ENCODE measurements at regions not wholly inside any gene's neighbourhood (a gene's known extent, or its start where the extent isn't known, plus 50 kb on each side); places are given as distances from the start of the nearest gene placed in this dataset.

DNA sequence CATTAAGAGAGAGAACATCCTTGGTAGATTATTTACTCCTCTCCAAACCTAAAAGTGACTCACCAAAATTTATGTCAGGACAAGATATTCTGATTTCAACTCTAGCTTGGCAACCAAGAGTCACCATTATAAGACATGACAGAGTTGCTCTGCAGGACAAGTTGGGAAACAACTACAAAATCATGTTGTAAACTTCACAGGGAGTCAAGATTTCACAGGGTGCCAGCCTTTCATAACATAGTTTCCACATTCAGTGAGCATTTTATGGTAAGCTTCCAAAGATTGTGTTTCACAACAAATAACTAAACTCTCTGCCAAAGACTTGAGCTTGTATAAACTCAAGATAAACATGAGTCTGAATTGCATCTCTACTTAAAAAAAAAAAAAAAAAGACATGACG lies 121.0 kb upstream of the DIAPH2 start:
- no peaks in the 10 kb centered on the region for H3K27me3 ChIP-seq
- H3K4me3 ChIP-seq: no peak overlapping the region
- no peaks in the 10 kb centered on the region for H3K9me3 ChIP-seq
- 46% methylated on average over 1 of the region's 1 CpG for WGBS (ENCODE audit: insufficient coverage, low coverage, low lambda C conversion rate, missing lambda C conversion rate)
- no peak overlapping the region for H3K27ac ChIP-seq
- no peaks in the 10 kb centered on the region for H3K36me3 ChIP-seq
- intact Hi-C loops (cut with DNase I): no loop called here
- ATAC-seq: peak; percentile 51 to 90 (median 76)
- H3K4me1 ChIP-seq: no peaks in the 10 kb centered on the region
- TF ChIP-seq, protein P1, sequence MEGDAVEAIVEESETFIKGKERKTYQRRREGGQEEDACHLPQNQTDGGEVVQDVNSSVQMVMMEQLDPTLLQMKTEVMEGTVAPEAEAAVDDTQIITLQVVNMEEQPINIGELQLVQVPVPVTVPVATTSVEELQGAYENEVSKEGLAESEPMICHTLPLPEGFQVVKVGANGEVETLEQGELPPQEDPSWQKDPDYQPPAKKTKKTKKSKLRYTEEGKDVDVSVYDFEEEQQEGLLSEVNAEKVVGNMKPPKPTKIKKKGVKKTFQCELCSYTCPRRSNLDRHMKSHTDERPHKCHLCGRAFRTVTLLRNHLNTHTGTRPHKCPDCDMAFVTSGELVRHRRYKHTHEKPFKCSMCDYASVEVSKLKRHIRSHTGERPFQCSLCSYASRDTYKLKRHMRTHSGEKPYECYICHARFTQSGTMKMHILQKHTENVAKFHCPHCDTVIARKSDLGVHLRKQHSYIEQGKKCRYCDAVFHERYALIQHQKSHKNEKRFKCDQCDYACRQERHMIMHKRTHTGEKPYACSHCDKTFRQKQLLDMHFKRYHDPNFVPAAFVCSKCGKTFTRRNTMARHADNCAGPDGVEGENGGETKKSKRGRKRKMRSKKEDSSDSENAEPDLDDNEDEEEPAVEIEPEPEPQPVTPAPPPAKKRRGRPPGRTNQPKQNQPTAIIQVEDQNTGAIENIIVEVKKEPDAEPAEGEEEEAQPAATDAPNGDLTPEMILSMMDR (IDR thresholded peaks at IDR 0.05): no peak
- no peak for TF ChIP-seq POLR2A (IDR thresholded peaks at IDR 0.05)
- DNase-seq: no peak

DNA sequence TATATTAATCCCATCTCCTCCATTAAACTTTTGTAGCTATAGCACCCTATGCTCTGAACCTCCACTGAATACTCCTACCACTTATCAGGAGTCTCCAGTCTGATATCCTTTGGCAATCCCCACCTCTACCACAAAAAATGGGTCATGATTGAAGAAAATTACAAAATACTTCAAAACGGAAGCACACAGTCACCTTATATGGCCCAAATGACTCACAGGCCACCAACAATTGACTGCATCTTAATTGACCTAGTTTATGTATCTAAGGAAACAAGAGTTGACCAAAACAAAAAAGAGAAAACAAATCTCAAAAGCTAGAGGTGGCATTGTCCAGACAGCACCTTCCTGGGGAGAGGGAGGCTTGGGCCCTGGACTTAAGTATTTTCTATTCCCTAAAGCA lies 120.0 kb upstream of the DIAPH2 start:
- no peaks in the 10 kb centered on the region for H3K36me3 ChIP-seq
- no peaks in the 10 kb centered on the region for H3K9me3 ChIP-seq
- no peak overlapping the region for H3K4me3 ChIP-seq
- 39% methylated on average over 1 of the region's 1 CpG for WGBS (ENCODE audit: insufficient coverage, low coverage, low lambda C conversion rate, missing lambda C conversion rate)
- peak in 1 of 4 donors; percentile 31 for ATAC-seq
- no peak for DNase-seq
- H3K4me1 ChIP-seq: no peaks in the 10 kb centered on the region
- no peak overlapping the region for H3K27ac ChIP-seq
- no peak for TF ChIP-seq POLR2A (IDR thresholded peaks at IDR 0.05)
- TF ChIP-seq, protein P1 (IDR thresholded peaks at IDR 0.05): no peak
- intact Hi-C loops (cut with DNase I): no loop called here
- H3K27me3 ChIP-seq: no peaks in the 10 kb centered on the region

DNA sequence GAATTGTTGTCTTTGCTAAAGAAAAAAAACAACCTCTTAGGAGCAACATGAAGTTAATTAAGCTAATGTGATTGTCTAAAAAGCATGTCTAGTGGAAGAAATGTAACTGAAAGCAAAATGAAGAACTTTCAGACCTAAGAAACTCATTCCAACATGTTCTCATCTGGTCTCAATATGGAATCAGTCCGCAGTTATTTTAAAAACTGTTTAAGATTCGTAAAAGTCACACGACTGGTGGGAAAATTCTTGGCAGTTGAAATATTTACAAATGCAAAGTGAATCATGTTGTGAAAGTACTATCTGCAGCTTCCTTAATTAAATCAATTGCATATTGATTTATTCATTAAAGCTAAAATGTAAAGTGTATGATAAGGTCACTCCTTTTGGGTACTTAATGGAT lies 117.8 kb upstream of the DIAPH2 start:
- no peak overlapping the region for H3K27ac ChIP-seq
- DNase-seq (no peak), ATAC-seq (no peak)
- no peaks in the 10 kb centered on the region for H3K36me3 ChIP-seq
- no peak overlapping the region for H3K4me3 ChIP-seq
- intact Hi-C loops (cut with DNase I): no loop called here
- TF ChIP-seq, protein P1 (IDR thresholded peaks at IDR 0.05): no peak
- TF ChIP-seq POLR2A (IDR thresholded peaks at IDR 0.05): no peak
- H3K9me3 ChIP-seq: no peaks in the 10 kb centered on the region
- H3K4me1 ChIP-seq: no peaks in the 10 kb centered on the region
- no peaks in the 10 kb centered on the region for H3K27me3 ChIP-seq
- WGBS (ENCODE audit: insufficient coverage, low coverage, low lambda C conversion rate, missing lambda C conversion rate): 76% methylated on average over 3 of the region's 3 CpGs

DNA sequence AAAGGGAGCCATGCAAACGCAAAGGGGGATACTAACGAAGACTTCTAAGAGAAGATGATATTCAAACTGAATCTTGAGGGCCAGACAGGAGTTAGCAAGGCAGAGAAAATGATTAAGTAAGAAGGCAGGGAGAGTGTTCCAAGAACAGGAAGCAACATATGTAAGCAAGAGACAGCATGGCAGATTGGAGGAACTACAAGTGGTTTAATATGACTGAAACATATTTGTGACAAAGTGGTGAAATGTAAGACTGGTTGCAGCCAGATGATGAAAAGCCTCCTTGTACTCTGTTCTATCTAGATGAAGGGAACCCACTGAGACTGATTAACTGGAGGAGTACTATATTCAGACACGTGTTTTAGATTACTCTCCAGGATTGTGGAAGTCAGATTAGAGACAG lies 116.6 kb upstream of the DIAPH2 start:
- TF ChIP-seq POLR2A (IDR thresholded peaks at IDR 0.05): no peak
- TF ChIP-seq, protein P1 (IDR thresholded peaks at IDR 0.05): no peak
- 70% methylated on average over 3 of the region's 3 CpGs for WGBS (ENCODE audit: insufficient coverage, low coverage, low lambda C conversion rate, missing lambda C conversion rate)
- Histone ChIP-seq H3K27me3 (no peaks in the 10 kb centered on the region), H3K4me3 (no peak overlapping the region), H3K27ac (no peak overlapping the region), H3K36me3 (no peaks in the 10 kb centered on the region), H3K4me1 (no peaks in the 10 kb centered on the region), H3K9me3 (no peaks in the 10 kb centered on the region)
- intact Hi-C loops (cut with DNase I): no loop called here
- DNase-seq: no peak
- ATAC-seq: no peak

DNA sequence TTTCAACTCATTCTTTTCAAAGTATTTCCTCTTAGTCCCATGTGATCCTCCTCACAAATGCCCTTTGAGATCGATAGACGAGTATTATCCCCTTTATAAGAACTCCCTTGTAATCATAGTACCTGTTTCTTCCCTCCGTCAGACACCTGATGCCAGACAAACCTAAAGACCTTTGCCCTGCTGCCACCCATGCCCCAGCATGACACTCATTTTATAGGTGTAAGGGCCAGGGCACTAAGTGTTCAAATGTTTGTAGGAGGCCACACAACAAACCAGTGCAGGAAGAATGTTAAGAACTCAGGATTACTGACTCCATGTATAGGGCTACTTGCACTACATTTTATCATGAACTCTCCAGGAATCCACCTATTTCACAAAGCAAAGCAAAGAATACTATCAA lies 115.6 kb upstream of the DIAPH2 start:
- Histone ChIP-seq H3K36me3 (no peaks in the 10 kb centered on the region), H3K4me1 (no peaks in the 10 kb centered on the region), H3K4me3 (no peak overlapping the region), H3K27ac (no peak overlapping the region), H3K27me3 (no peaks in the 10 kb centered on the region), H3K9me3 (no peaks in the 10 kb centered on the region)
- 54% methylated on average over 3 of the region's 3 CpGs for WGBS (ENCODE audit: insufficient coverage, low coverage, low lambda C conversion rate, missing lambda C conversion rate)
- TF ChIP-seq, protein P1 (IDR thresholded peaks at IDR 0.05): no peak
- no peak for TF ChIP-seq POLR2A (IDR thresholded peaks at IDR 0.05)
- peak in 3 of 4 donors; percentile 35 to 49 (median 39) for ATAC-seq
- intact Hi-C loops (cut with DNase I): no loop called here
- DNase-seq: no peak

All from right lobe of liver (tissue), 6 donors.